Liver (tissue), 8 donors: ENCODE measurements at regions not wholly inside any gene's neighbourhood (a gene's known extent, or its start where the extent isn't known, plus 50 kb on each side); places are given as distances from the start of the nearest gene placed in this dataset.
A peak's percentile ranks its signal among the peaks of the same experiment; 100 is the strongest.

ENCODE experiments used
- DNase-seq: peaks from one replicate; pipeline ENCODE4 v3.0.0-alpha.2; 2017; ENCODE audit warnings: low spot score
- H3K27ac ChIP-seq, 2 donors: one replicate each; pipeline ENCODE4 v1.7.0; 2013; ENCODE audit warnings: inconsistent platforms in 2 of 2, low read length in 2 of 2, control low read depth in 1 of 2, low read depth in 1 of 2, mild to moderate bottlenecking in 1 of 2
- H3K27me3 ChIP-seq, 4 donors: one replicate each; pipeline versions ENCODE4 v1.6.1 to v1.7.0; 2013; ENCODE audit warnings: low read length in 3 of 4, inconsistent platforms in 1 of 4, mild to moderate bottlenecking in 1 of 4, moderate library complexity in 1 of 4; ENCODE audit not compliant: control insufficient read depth in 4 of 4, insufficient read depth in 4 of 4
- H3K36me3 ChIP-seq, 4 donors: one replicate each; pipeline versions ENCODE4 v1.6.1 to v1.7.0; 2013; ENCODE audit warnings: low read length in 3 of 4, mild to moderate bottlenecking in 3 of 4, low read depth in 1 of 4, moderate library complexity in 1 of 4; ENCODE audit not compliant: control insufficient read depth in 4 of 4, insufficient read depth in 3 of 4
- H3K4me1 ChIP-seq, 4 donors: one replicate each; pipeline versions ENCODE4 v1.6.1 to v1.7.0; 2013; ENCODE audit warnings: low read length in 3 of 4, mild to moderate bottlenecking in 3 of 4, moderate library complexity in 1 of 4; ENCODE audit not compliant: control insufficient read depth in 4 of 4, insufficient read depth in 4 of 4
- H3K4me3 ChIP-seq, 3 donors: one replicate each; pipeline versions ENCODE4 v1.6.1 to v1.7.0; 2013; ENCODE audit warnings: low read length in 3 of 3, control low read depth in 1 of 3, low read depth in 1 of 3, mild to moderate bottlenecking in 1 of 3
- H3K9ac ChIP-seq, 2 donors: one replicate each; pipeline ENCODE4 v1.7.0; 2013; ENCODE audit warnings: low read length in 2 of 2, mild to moderate bottlenecking in 2 of 2, moderate library complexity in 2 of 2, control low read depth in 1 of 2, low read depth in 1 of 2
- H3K9me3 ChIP-seq, 4 donors: one replicate each; pipeline versions ENCODE4 v1.6.1 to v1.7.0; 2013; ENCODE audit warnings: low read length in 3 of 4; ENCODE audit not compliant: control insufficient read depth in 4 of 4
- EGR1 ChIP-seq, 2 donors: IDR thresholded peaks; 2 replicates each; pipeline ENCODE4 v1.6.1; 2016 to 2018; ENCODE audit warnings: antibody characterized with exemption in 2 of 2, low read depth in 2 of 2
- FOXA1 ChIP-seq: IDR thresholded peaks from 2 replicates; pipeline ENCODE4 v1.6.1; 2016; ENCODE audit warnings: antibody characterized with exemption
- FOXA2 ChIP-seq: IDR thresholded peaks from 2 replicates; pipeline ENCODE4 v1.6.1; 2016; ENCODE audit warnings: antibody characterized with exemption
- GABPA ChIP-seq, 2 donors: IDR thresholded peaks in 1 of 2; conservative IDR thresholded peaks in 1 of 2; 2 replicates each; pipeline ENCODE4 v1.6.1; 2016; ENCODE audit warnings: antibody characterized with exemption in 2 of 2, mild to moderate bottlenecking in 1 of 2, moderate library complexity in 1 of 2
- HNF4G ChIP-seq: IDR thresholded peaks from 2 replicates; pipeline ENCODE4 v1.6.1; 2016; ENCODE audit warnings: antibody characterized with exemption
- JUND ChIP-seq, 2 donors: IDR thresholded peaks; 2 replicates each; pipeline ENCODE4 v1.6.1; 2016; ENCODE audit warnings: antibody characterized with exemption in 2 of 2
- NR2F2 ChIP-seq: IDR thresholded peaks from 2 replicates; pipeline ENCODE4 v1.6.1; 2016; ENCODE audit warnings: antibody characterized with exemption
- RAD21 ChIP-seq, 2 donors: IDR thresholded peaks; 2 replicates each; pipeline ENCODE4 v1.6.1; 2016; ENCODE audit warnings: antibody characterized with exemption in 2 of 2, mild to moderate bottlenecking in 2 of 2
- REST ChIP-seq: IDR thresholded peaks from 2 replicates; pipeline ENCODE4 v1.6.1; 2016; ENCODE audit warnings: antibody characterized with exemption, mild to moderate bottlenecking
- RXRA ChIP-seq, 2 donors: IDR thresholded peaks; 2 replicates each; pipeline ENCODE4 v1.6.1; 2017 to 2018; ENCODE audit warnings: antibody characterized with exemption in 2 of 2, mild to moderate bottlenecking in 1 of 2
- TAF1 ChIP-seq: conservative IDR thresholded peaks from 2 replicates; pipeline ENCODE4 v1.6.1; 2016; ENCODE audit warnings: antibody characterized with exemption, mild to moderate bottlenecking
- YY1 ChIP-seq: IDR thresholded peaks from 2 replicates; pipeline ENCODE4 v1.6.1; 2016; ENCODE audit warnings: antibody characterized with exemption, mild to moderate bottlenecking
- WGBS: extraction: QIAGEN DNeasy Blood & Tissue Kit; methylation state at CpG from one replicate; pipeline ENCODE4 v1.1.7; 2013; 5-methylcytosine and 5-hydroxymethylcytosine counted together
- TF ChIP-seq, protein P1 (sequence below): IDR thresholded peaks from 2 replicates; pipeline ENCODE4 v1.6.1; 2016; ENCODE audit warnings: antibody characterized with exemption
- TF ChIP-seq, protein P2 (sequence below): IDR thresholded peaks from 2 replicates; pipeline ENCODE4 v1.6.1; 2016; ENCODE audit warnings: antibody characterized with exemption
- TF ChIP-seq, protein P3 (sequence below): fragments of 150-350 bp; IDR thresholded peaks from 2 replicates; pipeline ENCODE4 v1.5.1; 2017; ENCODE audit warnings: improper control_type of control experiment, low read depth, low read length; ENCODE audit not compliant: missing input control
- donor health status: healthy.
- donor health status: healthy.
- donor health status: healthy.
- donor health status: healthy.
- donor health status: healthy.

GRCh38 chr18:48462510-48462909, 53.3 kb upstream of the ZBTB7C start:
- DNase-seq, result peak; percentile 5
- Histone ChIP-seq H3K4me1 (no peaks in the 10 kb centered on the region), H3K27ac (no peak overlapping the region), H3K27me3 (no peaks in the 10 kb centered on the region), H3K4me3 (no peak overlapping the region), H3K9me3 (no peaks in the 10 kb centered on the region), H3K9ac (no peak overlapping the region), H3K36me3 (no peaks in the 10 kb centered on the region)
- TF ChIP-seq GABPA (IDR thresholded peaks at IDR 0.05 in 1 of 2, conservative IDR thresholded peaks at IDR 0.05 in 1 of 2), result no peak
- no peak for TF ChIP-seq RXRA (IDR thresholded peaks at IDR 0.05)
- TF ChIP-seq, protein P1, sequence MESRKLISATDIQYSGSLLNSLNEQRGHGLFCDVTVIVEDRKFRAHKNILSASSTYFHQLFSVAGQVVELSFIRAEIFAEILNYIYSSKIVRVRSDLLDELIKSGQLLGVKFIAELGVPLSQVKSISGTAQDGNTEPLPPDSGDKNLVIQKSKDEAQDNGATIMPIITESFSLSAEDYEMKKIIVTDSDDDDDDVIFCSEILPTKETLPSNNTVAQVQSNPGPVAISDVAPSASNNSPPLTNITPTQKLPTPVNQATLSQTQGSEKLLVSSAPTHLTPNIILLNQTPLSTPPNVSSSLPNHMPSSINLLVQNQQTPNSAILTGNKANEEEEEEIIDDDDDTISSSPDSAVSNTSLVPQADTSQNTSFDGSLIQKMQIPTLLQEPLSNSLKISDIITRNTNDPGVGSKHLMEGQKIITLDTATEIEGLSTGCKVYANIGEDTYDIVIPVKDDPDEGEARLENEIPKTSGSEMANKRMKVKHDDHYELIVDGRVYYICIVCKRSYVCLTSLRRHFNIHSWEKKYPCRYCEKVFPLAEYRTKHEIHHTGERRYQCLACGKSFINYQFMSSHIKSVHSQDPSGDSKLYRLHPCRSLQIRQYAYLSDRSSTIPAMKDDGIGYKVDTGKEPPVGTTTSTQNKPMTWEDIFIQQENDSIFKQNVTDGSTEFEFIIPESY, result no peak
- TF ChIP-seq FOXA2, result no peak
- TF ChIP-seq YY1, result no peak
- no peak for TF ChIP-seq REST
- TF ChIP-seq EGR1 (IDR thresholded peaks at IDR 0.05; ENCODE audit: low read depth in 2 of 2), result no peak
- no peak for TF ChIP-seq JUND (IDR thresholded peaks at IDR 0.05)
- TF ChIP-seq HNF4G, result no peak
- TF ChIP-seq, protein P2, sequence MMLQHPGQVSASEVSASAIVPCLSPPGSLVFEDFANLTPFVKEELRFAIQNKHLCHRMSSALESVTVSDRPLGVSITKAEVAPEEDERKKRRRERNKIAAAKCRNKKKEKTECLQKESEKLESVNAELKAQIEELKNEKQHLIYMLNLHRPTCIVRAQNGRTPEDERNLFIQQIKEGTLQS, result no peak
- TF ChIP-seq RAD21 (IDR thresholded peaks at IDR 0.05), result no peak
- no peak for TF ChIP-seq TAF1
- TF ChIP-seq NR2F2, result no peak
- WGBS, result 94% methylated on average over 1 of the region's 1 CpG

GRCh38 chr18:48460929-48461583, 51.9 kb upstream of the ZBTB7C start:
- Histone ChIP-seq H3K9me3 (no peaks in the 10 kb centered on the region), H3K36me3 (no peaks in the 10 kb centered on the region), H3K27me3 (no peaks in the 10 kb centered on the region), H3K27ac (no peak overlapping the region), H3K9ac (no peak overlapping the region), H3K4me1 (no peaks in the 10 kb centered on the region), H3K4me3 (no peak overlapping the region)
- TF ChIP-seq EGR1 (IDR thresholded peaks at IDR 0.05; ENCODE audit: low read depth in 2 of 2), result no peak
- TF ChIP-seq GABPA (IDR thresholded peaks at IDR 0.05 in 1 of 2, conservative IDR thresholded peaks at IDR 0.05 in 1 of 2), result no peak
- TF ChIP-seq FOXA1, result no peak
- TF ChIP-seq, protein P3, sequence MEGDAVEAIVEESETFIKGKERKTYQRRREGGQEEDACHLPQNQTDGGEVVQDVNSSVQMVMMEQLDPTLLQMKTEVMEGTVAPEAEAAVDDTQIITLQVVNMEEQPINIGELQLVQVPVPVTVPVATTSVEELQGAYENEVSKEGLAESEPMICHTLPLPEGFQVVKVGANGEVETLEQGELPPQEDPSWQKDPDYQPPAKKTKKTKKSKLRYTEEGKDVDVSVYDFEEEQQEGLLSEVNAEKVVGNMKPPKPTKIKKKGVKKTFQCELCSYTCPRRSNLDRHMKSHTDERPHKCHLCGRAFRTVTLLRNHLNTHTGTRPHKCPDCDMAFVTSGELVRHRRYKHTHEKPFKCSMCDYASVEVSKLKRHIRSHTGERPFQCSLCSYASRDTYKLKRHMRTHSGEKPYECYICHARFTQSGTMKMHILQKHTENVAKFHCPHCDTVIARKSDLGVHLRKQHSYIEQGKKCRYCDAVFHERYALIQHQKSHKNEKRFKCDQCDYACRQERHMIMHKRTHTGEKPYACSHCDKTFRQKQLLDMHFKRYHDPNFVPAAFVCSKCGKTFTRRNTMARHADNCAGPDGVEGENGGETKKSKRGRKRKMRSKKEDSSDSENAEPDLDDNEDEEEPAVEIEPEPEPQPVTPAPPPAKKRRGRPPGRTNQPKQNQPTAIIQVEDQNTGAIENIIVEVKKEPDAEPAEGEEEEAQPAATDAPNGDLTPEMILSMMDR, result no peak
- TF ChIP-seq RAD21 (IDR thresholded peaks at IDR 0.05), result no peak
- TF ChIP-seq YY1, result no peak
- TF ChIP-seq RXRA (IDR thresholded peaks at IDR 0.05), result peak in 1 of 2 donors; percentile 17
- DNase-seq, result no peak
- 77% methylated on average over 3 of the region's 3 CpGs for WGBS
